Immature natural killer cell (primary cell): ENCODE measurements at regions not wholly inside any gene's neighbourhood (a gene's known extent, or its start where the extent isn't known, plus 50 kb on each side); places are given as distances from the start of the nearest gene placed in this dataset.

Experiments used
- DNase-seq, 3 donors: peaks; one replicate each; pipeline ENCODE4 v3.0.0; 2022; ENCODE audit warnings: mixed read lengths in 1 of 3
- H3K27ac Mint-ChIP-seq, 6 donors: one replicate each; pipeline ENCODE4 v1.8.0; 2020; ENCODE audit warnings: mixed read lengths in 6 of 6, mild to moderate bottlenecking in 5 of 6, inconsistent platforms in 4 of 6, moderate library complexity in 3 of 6
- H3K27me3 Mint-ChIP-seq, 3 donors: one replicate each; pipeline ENCODE4 v1.8.0; 2020 to 2021; ENCODE audit warnings: low read depth in 3 of 3, mild to moderate bottlenecking in 3 of 3, mixed read lengths in 3 of 3, moderate library complexity in 3 of 3, inconsistent platforms in 1 of 3
- H3K36me3 Mint-ChIP-seq, 3 donors: one replicate each; pipeline ENCODE4 v1.8.0; 2020; ENCODE audit warnings: mixed read lengths in 3 of 3, inconsistent platforms in 2 of 3, mild to moderate bottlenecking in 2 of 3
- H3K4me1 Mint-ChIP-seq, 2 donors: one replicate each; pipeline ENCODE4 v1.8.0; 2020; ENCODE audit warnings: inconsistent platforms in 2 of 2, mild to moderate bottlenecking in 2 of 2, mixed read lengths in 2 of 2, moderate library complexity in 1 of 2
- H3K4me3 Mint-ChIP-seq, 5 donors: one replicate each; pipeline ENCODE4 v1.8.0; 2020; ENCODE audit warnings: mild to moderate bottlenecking in 5 of 5, mixed read lengths in 5 of 5, inconsistent platforms in 3 of 5, moderate library complexity in 3 of 5
- H3K9me3 Mint-ChIP-seq, 6 donors: one replicate each; pipeline ENCODE4 v1.8.0; 2020; ENCODE audit warnings: mild to moderate bottlenecking in 6 of 6, mixed read lengths in 6 of 6, inconsistent platforms in 4 of 6, moderate library complexity in 3 of 6

DNA sequence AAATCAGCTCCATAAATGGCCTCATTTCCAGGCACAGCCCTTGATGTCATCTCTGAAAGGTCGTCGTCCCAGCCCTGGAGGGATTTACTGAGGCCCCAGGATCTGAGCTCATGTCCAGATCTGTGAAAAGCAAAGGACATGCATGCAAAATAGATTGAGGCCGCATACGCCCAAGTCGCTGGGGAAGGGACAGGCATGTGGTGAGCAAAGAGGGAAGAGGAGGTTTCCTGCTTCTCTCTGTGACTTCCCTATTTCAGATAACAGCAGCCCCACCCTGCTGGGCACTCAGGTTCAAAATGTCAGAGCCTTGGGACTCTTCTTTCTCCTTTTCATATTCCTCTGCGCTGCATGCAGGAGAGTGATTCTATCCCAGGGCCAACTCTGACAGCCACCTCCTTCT is 197.2 kb downstream of the ADSS2 start:
- peaks cover 0 to 9% (median 0%) of the 10 kb centered on the region in 3 donors for H3K36me3 Mint-ChIP-seq
- peaks cover 0 to 2% (median 0%) of the 10 kb centered on the region in 3 donors for H3K27me3 Mint-ChIP-seq
- H3K27ac Mint-ChIP-seq = peak overlapping the region in 3 of 6 donors; percentile 2 to 74 (median 17)
- no peak for DNase-seq
- H3K4me1 Mint-ChIP-seq = peaks cover 10 to 17% of the 10 kb centered on the region in 2 donors
- H3K4me3 Mint-ChIP-seq = peak overlapping the region in 2 of 5 donors; percentile 23 to 65
- no peaks in the 10 kb centered on the region for H3K9me3 Mint-ChIP-seq

DNA sequence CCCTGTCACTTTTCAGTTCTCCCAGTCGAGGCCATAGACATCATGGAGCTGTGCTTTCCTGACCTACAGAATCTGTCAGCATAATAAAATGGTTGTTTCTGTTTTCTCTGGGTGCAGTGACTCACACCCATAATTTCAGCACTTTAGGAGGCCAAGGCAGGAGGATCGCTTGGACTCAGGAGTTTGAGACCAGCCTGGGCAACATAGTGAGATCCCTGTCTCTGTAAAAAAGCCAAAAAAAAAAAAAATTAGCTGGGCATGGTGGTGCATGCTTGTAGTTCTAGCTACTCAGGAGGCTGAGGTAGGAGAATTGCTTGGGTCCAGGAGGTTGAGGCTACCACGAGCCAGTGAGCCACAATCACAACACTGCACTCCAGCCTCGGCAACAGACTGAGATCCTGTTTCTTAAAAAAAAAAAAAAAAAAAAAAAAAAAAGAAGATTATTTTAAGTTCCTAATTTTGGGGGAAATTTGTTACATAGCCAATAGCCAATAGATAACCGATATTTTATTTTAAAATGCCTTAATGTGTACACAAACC is 196.2 kb downstream of the ADSS2 start:
- Mint-ChIP-seq H3K4me3 (no peak overlapping the region), H3K4me1 (peaks cover 10 to 17% of the 10 kb centered on the region in 2 donors), H3K36me3 (peaks cover 0 to 9% (median 0%) of the 10 kb centered on the region in 3 donors), H3K27ac (no peak overlapping the region), H3K27me3 (peaks cover 0 to 5% (median 0%) of the 10 kb centered on the region in 3 donors), H3K9me3 (no peaks in the 10 kb centered on the region)
- DNase-seq = no peak

DNA sequence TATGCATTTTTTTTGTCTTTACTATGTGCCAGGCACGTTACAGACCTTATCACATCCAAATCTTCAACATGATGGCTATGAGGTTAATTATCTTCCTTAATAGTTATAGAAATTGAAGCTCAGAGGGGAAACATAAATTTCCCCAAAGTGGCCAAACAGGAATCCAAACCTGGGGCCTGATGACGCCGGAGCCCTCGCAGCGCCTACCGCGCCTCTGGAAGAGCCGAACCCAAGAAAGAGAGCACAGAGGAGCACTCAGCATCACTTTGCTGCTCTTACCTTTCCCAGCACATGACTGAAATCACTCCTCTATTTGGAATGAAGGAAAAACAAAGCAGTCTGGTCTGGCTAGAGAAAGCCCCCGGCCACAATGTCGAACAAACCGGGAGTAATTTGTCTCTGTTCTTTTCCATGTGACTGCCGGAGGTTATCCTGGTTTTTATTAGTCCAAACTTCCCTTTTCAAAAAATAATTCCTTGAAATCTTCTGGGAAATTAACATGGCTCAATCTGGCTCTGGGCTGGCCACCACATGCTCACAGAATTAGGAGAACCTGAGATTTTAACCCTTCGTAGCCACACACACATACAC is 195.5 kb downstream of the ADSS2 start:
- Mint-ChIP-seq H3K9me3 (no peaks in the 10 kb centered on the region), H3K36me3 (peaks cover 0 to 9% (median 0%) of the 10 kb centered on the region in 3 donors), H3K4me1 (peaks cover 10 to 17% of the 10 kb centered on the region in 2 donors), H3K27ac (no peak overlapping the region), H3K27me3 (peaks cover 0 to 5% (median 0%) of the 10 kb centered on the region in 3 donors), H3K4me3 (no peak overlapping the region)
- no peak for DNase-seq

DNA sequence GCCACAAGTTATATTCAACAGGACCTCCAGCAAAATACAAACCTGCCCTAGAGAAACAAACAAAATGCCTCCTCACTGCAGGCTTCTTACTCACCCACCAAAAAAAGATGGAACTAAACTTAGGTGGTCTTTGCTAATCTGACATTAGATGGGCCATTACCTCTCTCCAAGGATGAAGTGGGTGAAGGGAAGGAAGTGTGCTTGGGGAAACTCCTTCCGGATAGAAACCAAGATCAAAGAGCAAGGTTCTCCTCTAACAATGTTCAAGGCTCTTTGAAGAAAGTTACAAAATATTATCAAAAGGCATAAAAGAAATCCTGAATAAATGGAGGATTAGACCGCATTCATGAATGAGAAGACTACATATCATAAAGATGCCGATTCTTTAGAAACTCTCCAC is 187.5 kb downstream of the ADSS2 start:
- Mint-ChIP-seq H3K4me3 (no peak overlapping the region), H3K36me3 (peaks cover 0 to 3% (median 0%) of the 10 kb centered on the region in 3 donors), H3K4me1 (no peaks in the 10 kb centered on the region), H3K9me3 (no peaks in the 10 kb centered on the region), H3K27me3 (peaks cover 0 to 9% (median 5%) of the 10 kb centered on the region in 3 donors), H3K27ac (no peak overlapping the region)
- DNase-seq = no peak

DNA sequence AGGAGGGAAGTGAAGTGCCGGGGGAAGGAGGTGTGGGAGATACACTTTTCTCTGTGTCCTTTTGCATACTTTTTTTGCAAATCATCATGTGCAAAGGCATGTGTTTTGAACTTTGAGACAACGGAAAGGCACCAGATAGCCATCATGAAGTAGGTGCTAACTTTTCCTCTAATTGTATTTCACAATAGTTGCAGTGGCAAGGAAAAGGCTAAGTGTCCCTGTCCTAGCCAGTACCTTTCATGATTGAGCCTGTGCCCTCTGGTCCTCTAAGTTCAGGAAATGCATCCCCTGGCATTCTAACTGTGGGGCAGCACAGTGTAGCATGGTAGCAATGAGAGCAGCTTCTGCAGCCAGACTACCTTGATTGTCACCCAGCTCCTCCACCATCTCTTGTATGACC is 186.2 kb downstream of the ADSS2 start:
- Mint-ChIP-seq H3K27ac (no peak overlapping the region), H3K36me3 (peaks cover 0 to 3% (median under 1%) of the 10 kb centered on the region in 3 donors), H3K4me1 (peaks cover under 1 to 1% of the 10 kb centered on the region in 2 donors), H3K4me3 (no peak overlapping the region), H3K9me3 (no peaks in the 10 kb centered on the region), H3K27me3 (peaks cover 0 to 9% (median 2%) of the 10 kb centered on the region in 3 donors)
- DNase-seq = no peak

DNA sequence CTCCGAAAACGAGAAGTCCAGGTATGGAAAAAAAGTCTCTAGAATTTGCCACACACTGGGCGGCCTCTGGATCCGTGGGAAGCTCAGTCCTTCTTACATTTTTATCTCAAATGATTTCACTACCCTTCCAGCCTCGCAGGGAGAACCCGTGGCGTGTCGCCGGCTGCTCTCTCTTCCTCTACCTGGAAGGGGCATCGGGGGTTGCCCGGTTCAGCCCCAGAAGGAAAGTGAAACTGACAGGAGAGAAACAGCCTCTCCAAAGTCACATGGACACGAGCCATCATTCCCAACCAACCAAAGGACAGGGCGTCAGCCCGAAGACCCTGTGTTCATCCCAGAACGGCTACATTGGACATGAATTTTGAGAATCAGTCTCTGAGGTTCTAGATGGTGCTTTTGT is 182.5 kb downstream of the ADSS2 start:
- peaks cover 0 to 2% (median 0%) of the 10 kb centered on the region in 6 donors for H3K9me3 Mint-ChIP-seq
- peaks cover 16 to 21% of the 10 kb centered on the region in 2 donors for H3K4me1 Mint-ChIP-seq
- no peak overlapping the region for H3K4me3 Mint-ChIP-seq
- no peak overlapping the region for H3K27ac Mint-ChIP-seq
- peaks cover 0 to 7% (median 4%) of the 10 kb centered on the region in 3 donors for H3K36me3 Mint-ChIP-seq
- H3K27me3 Mint-ChIP-seq = peaks cover 0 to 5% (median 2%) of the 10 kb centered on the region in 3 donors
- no peak for DNase-seq

DNA sequence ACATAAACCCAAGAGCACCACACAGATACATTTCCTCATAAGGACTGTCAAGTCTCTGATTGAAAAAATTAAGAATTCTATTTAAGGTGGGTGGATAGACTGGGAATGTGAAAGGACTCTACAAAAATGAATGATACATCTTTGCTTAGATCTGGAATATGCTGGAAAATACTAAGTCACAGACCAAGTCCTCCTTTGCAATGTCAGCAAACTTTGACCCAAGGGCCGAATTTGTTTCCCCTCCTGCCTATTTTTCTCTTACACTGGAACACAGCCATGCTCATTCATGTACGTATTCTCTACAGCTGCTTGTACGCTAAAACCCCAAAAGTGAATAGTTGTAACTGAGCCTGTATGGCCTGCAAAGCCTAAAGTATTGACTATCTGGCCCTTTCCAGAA is 180.7 kb downstream of the ADSS2 start:
- Mint-ChIP-seq H3K36me3 (peaks cover 0 to 4% (median 3%) of the 10 kb centered on the region in 3 donors), H3K4me1 (peaks cover 16 to 21% of the 10 kb centered on the region in 2 donors), H3K27me3 (peaks cover 0 to 4% (median 2%) of the 10 kb centered on the region in 3 donors), H3K9me3 (peaks cover 0 to 2% (median 0%) of the 10 kb centered on the region in 6 donors), H3K27ac (peak overlapping the region in 1 of 6 donors; percentile 29), H3K4me3 (no peak overlapping the region)
- no peak for DNase-seq

DNA sequence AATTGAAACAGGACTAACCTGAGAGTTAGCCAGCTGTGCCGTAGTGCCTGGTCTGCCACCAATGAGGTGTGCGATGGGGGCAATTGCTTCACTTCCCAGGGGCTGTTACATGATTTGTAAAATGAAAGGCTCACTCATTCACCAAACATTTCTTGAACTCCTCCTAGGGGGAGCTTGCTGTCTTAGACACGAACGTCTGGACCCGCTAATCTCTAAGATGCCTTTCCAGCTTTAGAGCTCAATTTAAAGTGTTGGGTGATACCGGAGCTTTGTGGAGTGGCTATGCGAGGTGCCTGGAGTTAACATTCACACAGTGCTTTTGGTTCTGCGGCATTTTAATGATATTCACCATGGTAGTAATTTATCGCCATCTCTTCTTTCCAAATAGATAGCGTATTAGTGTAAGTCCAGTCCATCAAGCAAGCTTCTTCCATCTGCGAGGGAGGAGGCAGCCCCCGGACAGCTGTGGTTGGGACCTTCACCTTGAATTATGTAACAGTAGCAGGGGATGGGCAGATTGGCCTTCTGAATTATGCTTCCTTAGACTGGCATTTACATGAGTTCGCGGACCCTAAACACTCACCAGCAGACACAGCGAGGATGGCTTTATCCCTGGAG is 179.9 kb downstream of the ADSS2 start:
- peaks cover 0 to 2% (median 0%) of the 10 kb centered on the region in 6 donors for H3K9me3 Mint-ChIP-seq
- H3K36me3 Mint-ChIP-seq = peaks cover 0 to 4% (median 3%) of the 10 kb centered on the region in 3 donors
- no peak overlapping the region for H3K4me3 Mint-ChIP-seq
- H3K4me1 Mint-ChIP-seq = peaks cover 16 to 21% of the 10 kb centered on the region in 2 donors
- H3K27me3 Mint-ChIP-seq = peaks cover 0 to 5% (median 5%) of the 10 kb centered on the region in 3 donors
- no peak for DNase-seq
- peak overlapping the region in 2 of 6 donors; percentile 19 to 36 for H3K27ac Mint-ChIP-seq

DNA sequence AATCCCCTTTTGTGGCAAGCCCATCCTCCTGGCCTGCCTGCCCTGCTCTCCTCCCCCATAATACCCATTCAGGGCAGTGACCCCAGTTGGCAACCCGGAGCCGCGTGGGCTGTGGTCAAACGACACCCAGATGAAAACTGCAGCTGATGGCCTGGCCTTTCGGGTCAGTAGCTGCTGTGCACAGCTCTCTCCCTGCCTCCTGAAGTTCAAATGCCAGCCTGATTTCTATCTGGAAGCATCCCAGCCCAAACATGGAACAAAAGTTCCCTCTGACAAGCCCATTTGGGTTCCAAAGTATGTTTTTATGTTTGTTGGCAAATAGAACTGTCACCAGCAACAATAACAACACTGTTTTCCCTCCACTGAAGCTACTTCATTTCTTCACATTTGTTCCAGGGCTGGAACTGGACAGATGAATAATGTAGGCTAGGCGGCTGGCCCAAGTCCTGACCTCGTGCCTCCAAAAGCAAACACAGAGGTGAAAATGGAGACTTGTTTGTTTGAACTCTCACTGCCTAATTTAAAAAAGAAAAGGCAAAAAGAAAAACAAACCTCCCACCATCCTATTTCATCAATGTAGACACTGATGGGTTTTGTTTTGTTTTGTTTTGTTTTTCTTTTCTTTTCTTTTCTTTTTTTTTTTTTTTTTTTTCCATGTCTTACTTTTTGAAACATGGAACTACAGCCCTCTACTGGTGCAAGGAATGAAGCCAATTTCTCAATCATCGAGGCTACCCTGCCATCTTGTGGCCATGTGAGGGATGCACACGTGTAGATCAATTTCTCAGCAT is 179.0 kb downstream of the ADSS2 start:
- peaks cover 16 to 21% of the 10 kb centered on the region in 2 donors for H3K4me1 Mint-ChIP-seq
- DNase-seq = peak; percentile 58 to 72 (median 66)
- no peak overlapping the region for H3K4me3 Mint-ChIP-seq
- peaks cover 0 to 6% (median 5%) of the 10 kb centered on the region in 3 donors for H3K27me3 Mint-ChIP-seq
- peaks cover 0 to 4% (median 3%) of the 10 kb centered on the region in 3 donors for H3K36me3 Mint-ChIP-seq
- H3K9me3 Mint-ChIP-seq = peaks cover 0 to 2% (median 0%) of the 10 kb centered on the region in 6 donors
- peak overlapping the region in 2 of 6 donors; percentile 22 to 28 for H3K27ac Mint-ChIP-seq

DNA sequence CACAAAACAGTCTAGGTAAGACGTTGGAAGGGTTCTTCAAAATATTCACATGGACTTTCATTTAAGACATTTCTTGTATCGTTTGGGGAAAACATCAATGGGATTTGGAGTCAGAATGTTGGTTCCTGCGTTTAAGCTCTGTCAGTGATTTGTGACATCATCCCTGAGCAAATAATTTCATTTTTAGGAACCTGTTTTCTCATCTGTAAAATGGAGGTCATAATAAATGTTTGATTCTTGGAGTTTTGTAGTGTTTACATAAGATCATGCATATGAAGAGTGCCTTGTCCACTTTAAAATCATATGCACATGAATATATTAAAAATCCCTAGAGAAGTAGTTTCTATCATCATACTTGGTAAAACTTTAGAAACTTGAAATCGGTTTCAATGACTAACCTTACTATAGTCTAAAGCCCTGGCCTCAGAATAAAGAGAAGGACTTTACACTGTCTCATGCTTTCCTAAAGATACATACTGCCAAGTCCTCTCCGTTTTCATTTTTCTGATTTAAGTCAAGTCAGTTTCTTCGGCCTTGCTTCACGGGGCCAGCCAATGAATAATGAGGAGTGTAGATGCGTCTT is 178.4 kb downstream of the ADSS2 start:
- Mint-ChIP-seq H3K36me3 (peaks cover 0 to 4% (median 3%) of the 10 kb centered on the region in 3 donors), H3K27ac (peak overlapping the region in 2 of 6 donors; percentile 28 to 40), H3K4me3 (no peak overlapping the region), H3K27me3 (peaks cover 0 to 8% (median 5%) of the 10 kb centered on the region in 3 donors), H3K4me1 (peaks cover 16 to 21% of the 10 kb centered on the region in 2 donors), H3K9me3 (peaks cover 0 to 2% (median 0%) of the 10 kb centered on the region in 6 donors)
- DNase-seq = no peak

DNA sequence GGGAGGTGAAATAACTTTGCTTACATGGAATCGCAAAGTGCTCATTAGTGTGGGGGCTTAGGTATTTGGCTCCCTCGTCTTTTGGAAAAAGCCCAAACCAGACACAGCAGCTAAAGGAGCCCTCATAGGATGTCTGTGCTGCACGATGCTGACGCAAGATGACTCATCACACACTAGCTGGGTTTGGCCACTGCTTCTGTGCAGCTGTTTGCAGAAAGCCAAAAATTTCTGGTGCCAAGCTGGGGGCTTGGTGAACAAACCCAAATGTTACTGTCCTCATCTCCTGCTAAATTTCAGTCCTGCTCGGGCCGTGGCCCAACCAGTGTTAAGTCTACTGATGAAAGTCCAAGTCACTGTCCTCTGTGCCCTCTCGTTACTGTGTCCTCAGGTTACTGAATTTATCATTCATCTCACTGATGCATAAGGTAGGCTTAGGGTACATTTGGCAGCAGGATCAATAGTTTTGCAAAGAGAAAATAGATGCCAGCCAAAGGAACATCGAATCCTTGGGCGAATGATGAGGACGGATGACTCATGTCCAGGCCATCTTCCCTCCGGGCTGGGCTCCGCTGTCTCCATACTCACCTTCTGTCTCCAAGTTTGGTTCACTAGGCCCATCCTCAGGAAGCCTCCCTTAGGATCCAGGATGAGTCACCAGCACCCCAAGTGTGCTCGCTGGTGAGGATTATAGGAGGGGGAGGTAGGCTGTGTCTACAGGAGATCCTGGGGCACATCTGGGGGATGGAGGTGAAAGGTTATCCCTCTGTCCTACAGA is 177.7 kb downstream of the ADSS2 start:
- DNase-seq = no peak
- Mint-ChIP-seq H3K4me3 (no peak overlapping the region), H3K27ac (peak overlapping the region in 2 of 6 donors; percentile 40 to 69), H3K27me3 (peaks cover 0 to 9% (median 5%) of the 10 kb centered on the region in 3 donors), H3K4me1 (peaks cover 16 to 25% of the 10 kb centered on the region in 2 donors), H3K36me3 (peaks cover 0 to 4% (median 3%) of the 10 kb centered on the region in 3 donors), H3K9me3 (peaks cover 0 to 2% (median 0%) of the 10 kb centered on the region in 6 donors)

DNA sequence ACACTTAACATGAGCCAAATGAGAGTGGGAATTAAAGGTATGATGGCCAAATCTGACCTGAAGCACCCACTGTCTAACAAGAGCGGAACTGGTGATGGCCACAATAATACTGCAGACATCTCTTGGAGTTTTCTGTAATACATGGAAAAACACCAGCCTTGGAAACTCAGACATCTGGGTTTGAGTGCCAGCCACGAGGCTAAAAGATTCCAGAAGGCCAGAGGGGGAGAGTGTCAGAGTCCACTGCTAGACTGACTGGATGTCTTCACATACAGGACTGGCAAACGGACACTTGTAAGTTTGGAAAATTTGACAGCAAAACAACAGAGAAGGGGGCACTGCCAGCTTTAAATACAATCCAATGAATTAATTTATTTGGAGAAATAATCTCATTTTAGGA is 175.1 kb downstream of the ADSS2 start:
- Mint-ChIP-seq H3K4me1 (peaks cover 13 to 23% of the 10 kb centered on the region in 2 donors), H3K36me3 (peaks cover 0 to 4% (median 0%) of the 10 kb centered on the region in 3 donors), H3K27me3 (peaks cover 0 to 10% (median 5%) of the 10 kb centered on the region in 3 donors), H3K9me3 (no peaks in the 10 kb centered on the region), H3K27ac (peak overlapping the region in 3 of 6 donors; percentile 17 to 51 (median 37)), H3K4me3 (no peak overlapping the region)
- DNase-seq = no peak
